ENCODE measurements at regions not wholly inside any gene's neighbourhood (a gene's known extent, or its start where the extent isn't known, plus 50 kb on each side); places are given as distances from the start of the nearest gene placed in this dataset.

GRCh38 chr14:98070536-98070935 is 1201.5 kb downstream of the BCL11B start:
- Histone ChIP-seq H2BK20ac (ENCODE audit: low read depth, low read length) (no peak overlapping the region), H2AK9ac (replicated peaks; ENCODE audit: low read depth, low read length, poor library complexity) (no peak overlapping the region), H4K91ac (ENCODE audit: insufficient read depth, low read depth, low read length) (no peak overlapping the region), H3K56ac (ENCODE audit: extremely low read depth, insufficient read depth, low read length) (no peak overlapping the region), H4K20me1 (ENCODE audit: insufficient read depth, low read length) (no peaks in the 10 kb centered on the region), H3K27me3 (ENCODE audit: control insufficient read depth, insufficient read depth, low read length) (no peaks in the 10 kb centered on the region), H3K4me1 (ENCODE audit: control insufficient read depth, insufficient read depth, low read length) (no peaks in the 10 kb centered on the region), H3K4me3 (ENCODE audit: insufficient read depth, low read depth, low read length) (no peak overlapping the region), H3K4me2 (ENCODE audit: low read depth, low read length) (no peak overlapping the region), H3K23ac (ENCODE audit: low read depth, low read length) (no peak overlapping the region), H3K27ac (ENCODE audit: insufficient read depth, low read length) (no peak overlapping the region), H2BK5ac (ENCODE audit: low read depth, low read length, poor library complexity, severe bottlenecking) (no peak overlapping the region), H3K79me1 (ENCODE audit: low read depth in 1 of 2, low read length in 2 of 2) (no peaks in the 10 kb centered on the region), H3K36me3 (ENCODE audit: control insufficient read depth, insufficient read depth, low read length) (no peaks in the 10 kb centered on the region), H4K8ac (ENCODE audit: low read depth in 2 of 2, low read length in 2 of 2) (no peak overlapping the region), H2BK15ac (ENCODE audit: low read depth, low read length) (no peak overlapping the region), H4K5ac (ENCODE audit: low read depth, low read length) (no peak overlapping the region), H3K9me1 (ENCODE audit: insufficient read depth, low read length) (no peaks in the 10 kb centered on the region), H3K4ac (ENCODE audit: low read depth, low read length) (no peak overlapping the region), H3K14ac (replicated peaks; ENCODE audit: low read depth, low read length) (no peak overlapping the region), H3K9ac (ENCODE audit: low read depth, low read length) (no peak overlapping the region), H2AFZ (replicated peaks; ENCODE audit: low read length, poor library complexity) (no peak overlapping the region), H3K9me3 (ENCODE audit: control insufficient read depth, insufficient read depth, low read length) (peaks cover 21% of the 10 kb centered on the region), H2AK5ac (ENCODE audit: low read depth, low read length) (no peak overlapping the region), H2BK120ac (ENCODE audit: low read depth, low read length) (no peak overlapping the region), H3K18ac (ENCODE audit: low read depth, low read length) (no peak overlapping the region)
- ChIA-PET POLR2A (ENCODE audit: unreplicated experiment) (no interaction called here), CTCF (no interaction called here)
- intact Hi-C loops (cut with micrococcal nuclease) (no loop called here), in situ Hi-C loops (cut with MboI; ENCODE audit: low sequenced_read_pairs) (no loop called here), dilution Hi-C loops (cut with HindIII; ENCODE audit: low sequenced_read_pairs, unreplicated experiment) (no loop called here)
- no TSS peak for BruUV-seq (replicated peaks)
- DNase-seq = no peak
- no peak for ATAC-seq (ENCODE audit: low read depth)
- TF ChIP-seq MXI1 (IDR thresholded peaks at IDR 0.05; ENCODE audit: borderline replicate concordance, low read depth, low read length) = no peak
- no peak for TF ChIP-seq SMC3 (IDR thresholded peaks at IDR 0.05; ENCODE audit: low read depth, low read length)
- no peak for TF ChIP-seq MAZ (IDR thresholded peaks at IDR 0.05; ENCODE audit: borderline replicate concordance, low read depth, low read length)
- TF ChIP-seq RFX5 (IDR thresholded peaks at IDR 0.05; ENCODE audit: low read depth, low read length) = no peak
- TF ChIP-seq BHLHE40 (IDR thresholded peaks at IDR 0.05; ENCODE audit: low read depth, low read length) = no peak
- TF ChIP-seq RAD21 (IDR thresholded peaks at IDR 0.05; ENCODE audit: low read length) = no peak
- TF ChIP-seq ELK1 (IDR thresholded peaks at IDR 0.05; ENCODE audit: borderline replicate concordance, low read depth, low read length) = no peak
- TF ChIP-seq MAFK (IDR thresholded peaks at IDR 0.05; ENCODE audit: low read depth, low read length) = no peak
- TF ChIP-seq CHD1 (IDR thresholded peaks at IDR 0.05; ENCODE audit: low read depth, low read length) = no peak
- no peak for TF ChIP-seq RCOR1 (IDR thresholded peaks at IDR 0.05; ENCODE audit: insufficient replicate concordance, low read length)
- TF ChIP-seq USF2 (IDR thresholded peaks at IDR 0.05; ENCODE audit: low read depth, low read length) = no peak
- no peak for TF ChIP-seq NFE2L2 (IDR thresholded peaks at IDR 0.05; ENCODE audit: low read depth, low read length)
- no peak for TF ChIP-seq CEBPB (IDR thresholded peaks at IDR 0.05; ENCODE audit: low read depth, low read length)
- no peak for TF ChIP-seq FOS (IDR thresholded peaks at IDR 0.05; ENCODE audit: low read depth, low read length)
- TF ChIP-seq POLR2A (IDR thresholded peaks at IDR 0.05; ENCODE audit: low read depth, low read length) = no peak
- no peak for TF ChIP-seq CTCF (conservative IDR thresholded peaks at IDR 0.05; ENCODE audit: low read depth, low read length)

All from IMR-90 (cell line).